Muscle of leg (tissue), 3 donors: ENCODE measurements at regions not wholly inside any gene's neighbourhood (a gene's known extent, or its start where the extent isn't known, plus 50 kb on each side); places are given as distances from the start of the nearest gene placed in this dataset.
A peak's percentile ranks its signal among the peaks of the same experiment; 100 is the strongest.

Source experiments
- DNase-seq: peaks from one replicate; pipeline ENCODE4 v3.0.0; 2013
- H3K27ac ChIP-seq: one replicate; pipeline ENCODE4 v1.5.1; 2013; ENCODE audit warnings: mild to moderate bottlenecking, low read length, control low read depth
- H3K27me3 ChIP-seq: one replicate; pipeline ENCODE4 v1.6.1; 2013; ENCODE audit warnings: low read length; ENCODE audit not compliant: control insufficient read depth, insufficient read depth
- H3K36me3 ChIP-seq: one replicate; pipeline ENCODE4 v1.6.1; 2013; ENCODE audit warnings: low read length; ENCODE audit not compliant: control insufficient read depth, insufficient read depth
- H3K4me1 ChIP-seq: one replicate; pipeline ENCODE4 v1.6.1; 2013; ENCODE audit warnings: low read length; ENCODE audit not compliant: control insufficient read depth, insufficient read depth
- H3K4me3 ChIP-seq: one replicate; pipeline ENCODE4 v1.5.1; 2013; ENCODE audit warnings: low read length, control low read depth
- H3K9me3 ChIP-seq: replicated peaks from 2 replicates; pipeline ENCODE4 v1.6.1; 2013; ENCODE audit warnings: low read depth, low read length; ENCODE audit not compliant: control insufficient read depth
- WGBS: methylation state at CpG from one replicate; pipeline ENCODE4 v1.1.5; 2013; ENCODE audit warnings: missing lambda C conversion rate; ENCODE audit not compliant: insufficient coverage; 5-methylcytosine and 5-hydroxymethylcytosine counted together

DNA sequence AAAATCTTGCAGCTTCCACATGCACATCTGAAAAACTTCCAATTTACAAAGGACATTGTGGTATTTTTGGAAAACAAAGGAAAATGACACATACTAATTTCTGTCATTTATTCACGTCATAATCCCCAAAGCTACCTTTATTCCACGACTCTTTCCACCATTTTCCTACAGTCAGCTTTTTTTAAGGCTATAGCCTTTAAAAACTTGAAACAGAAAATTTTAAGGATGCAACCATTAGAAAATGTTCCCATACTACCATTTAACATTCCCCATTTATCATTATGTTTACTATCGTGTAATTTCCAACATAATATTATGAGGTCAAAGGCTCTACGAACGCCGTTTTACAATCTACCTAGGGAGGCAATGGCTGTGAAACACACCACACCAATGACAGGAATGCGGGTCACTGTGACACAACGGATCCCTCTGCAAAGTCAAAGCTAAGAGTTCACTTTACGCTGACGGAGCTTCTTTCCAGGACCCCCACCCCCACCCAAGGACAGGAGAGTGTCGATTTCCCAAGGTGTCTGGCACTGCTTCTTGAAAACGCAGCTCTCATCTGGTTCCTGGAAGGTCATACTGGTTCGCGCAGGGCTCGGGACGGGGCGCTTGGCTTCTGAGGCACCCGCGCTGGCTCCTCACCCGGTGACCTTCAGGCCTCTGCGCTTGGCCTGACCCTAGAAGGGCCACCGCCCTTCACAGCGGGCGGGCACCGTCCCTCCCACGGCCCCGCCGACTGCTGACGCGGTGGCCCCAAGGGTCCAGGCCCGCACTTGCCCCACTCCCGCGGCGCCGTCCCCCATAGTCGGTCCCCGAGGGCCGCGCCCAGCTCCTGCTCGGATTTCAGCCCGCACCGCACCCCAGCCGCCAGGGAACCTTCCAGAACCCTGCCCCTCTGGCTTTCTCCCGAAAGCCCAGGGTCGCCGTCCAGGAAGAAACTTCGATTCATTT lies 50.5 kb upstream of the ATF3 start:
- H3K27me3 ChIP-seq: no peaks in the 10 kb centered on the region
- H3K27ac ChIP-seq: peak overlapping the region; percentile 90
- H3K4me3 ChIP-seq: peak overlapping the region; percentile 94
- peaks cover 4% of the 10 kb centered on the region for H3K9me3 ChIP-seq
- peaks cover 10% of the 10 kb centered on the region for H3K4me1 ChIP-seq
- DNase-seq: peak; percentile 64
- WGBS: 4% methylated on average over 42 of the region's 47 CpGs
- H3K36me3 ChIP-seq: no peaks in the 10 kb centered on the region

DNA sequence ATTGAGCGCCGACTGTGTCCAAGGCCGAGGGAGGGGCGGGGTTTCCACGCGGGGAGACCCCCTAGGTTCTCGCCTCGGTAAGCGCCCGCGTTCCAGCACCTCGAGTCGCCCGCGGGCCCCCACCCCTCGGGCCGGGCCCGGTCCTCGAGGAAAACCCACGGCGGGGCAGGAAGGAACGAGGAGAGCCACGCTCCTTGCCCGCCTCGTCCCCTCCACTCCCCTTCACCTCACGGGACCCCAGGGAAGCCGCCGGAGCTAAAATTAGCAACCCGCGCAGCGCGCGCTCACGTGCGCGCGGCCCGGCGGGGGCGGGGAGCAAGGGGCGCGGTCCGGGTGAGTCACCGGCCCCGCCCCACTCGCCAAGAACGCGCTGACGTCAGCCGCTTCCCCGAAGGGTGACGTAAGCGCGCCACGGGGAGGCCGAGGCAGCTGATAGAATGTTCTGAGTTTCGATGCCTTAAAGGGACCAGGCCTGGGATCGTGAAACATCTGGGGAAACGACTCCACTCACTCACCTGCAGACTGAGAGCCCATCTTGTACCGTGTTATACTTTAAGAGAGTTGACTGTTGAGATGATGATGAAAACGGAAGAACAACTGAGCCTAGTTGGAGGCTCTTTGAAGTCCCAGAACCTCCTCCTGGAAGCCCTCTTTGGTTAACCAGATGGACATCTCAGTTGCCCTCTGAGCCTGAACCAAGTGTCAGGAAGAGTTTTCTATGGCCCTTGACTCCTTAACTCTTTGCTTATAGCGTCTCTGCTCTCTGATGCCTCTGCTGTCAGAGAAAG lies 49.7 kb upstream of the ATF3 start:
- Histone ChIP-seq H3K36me3 (no peaks in the 10 kb centered on the region), H3K4me1 (peaks cover 10% of the 10 kb centered on the region), H3K27me3 (no peaks in the 10 kb centered on the region), H3K4me3 (peak overlapping the region; percentile 94), H3K27ac (peak overlapping the region; percentile 90), H3K9me3 (peaks cover 4% of the 10 kb centered on the region)
- peak; percentile 97 for DNase-seq
- WGBS: under 1% methylated on average over 55 of the region's 62 CpGs
